HepG2 (cell line): ENCODE measurements at regions not wholly inside any gene's neighbourhood (a gene's known extent, or its start where the extent isn't known, plus 50 kb on each side); places are given as distances from the start of the nearest gene placed in this dataset.

Experiments
- ATAC-seq: fragments of 200-7000 bp; cut with Tn5 transposase; 3 replicates; pipeline ENCODE4 v1.9.1; 2020; ENCODE audit warnings: mild to moderate bottlenecking, moderate library complexity
- BruUV-seq: library from RNA; stranded (reverse); fragments of 400-500 nt; replicated peaks from 2 replicates; lab custom pipeline; 2021; lab: Mats Ljungman, UMichigan
- CTCF ChIA-PET: fragments of 300-600 bp; formaldehyde crosslinking; extraction: SDS; loops from one replicate; lab custom pipeline; 2021; ENCODE audit warnings: low total read pairs, inconsistent platforms, low intra/inter-chr PET ratio; lab: Yijun Ruan, JAX
- POLR2A ChIA-PET: fragments of 350-600 bp; sonication (Branson Sonifier 250); formaldehyde crosslinking; loops from one replicate; lab custom pipeline; 2020; ENCODE audit warnings: antibody characterized with exemption, inconsistent platforms; lab: Yijun Ruan, JAX
- DNase-seq: peaks from one replicate; pipeline ENCODE4 v3.0.0-alpha.2; 2015; ENCODE audit warnings: low spot score
- FAIRE-seq: peaks from 3 replicates; lab custom pipeline; 2011; peaks lifted over from hg19 to GRCh38; lab: Jason Lieb, UNC
- H2AFZ ChIP-seq: one replicate; pipeline ENCODE4 v1.6.1; 2011; ENCODE audit warnings: low read length, inconsistent platforms
- H3K27ac ChIP-seq: fragments of 300-600 bp; 3 replicates; pipeline ENCODE4 v1.8.0; 2011; ENCODE audit warnings: mixed run types, mild to moderate bottlenecking, mixed read lengths, low read length, inconsistent platforms; ENCODE audit not compliant: insufficient read depth; ENCODE audit errors: extremely low read length
- H3K27me3 ChIP-seq, 2 experiments: fragments of 200-600 bp in 1 of 2; 2 replicates in 1 of 2; 3 replicates in 1 of 2; pipeline versions ENCODE4 v1.6.0 to v1.8.0; 2011; ENCODE audit warnings: low read length in 2 of 2, mild to moderate bottlenecking in 2 of 2, moderate library complexity in 2 of 2, inconsistent platforms in 1 of 2; ENCODE audit not compliant: insufficient read depth in 2 of 2, control insufficient read depth in 1 of 2
- H3K36me3 ChIP-seq, 2 experiments: fragments of 200-600 bp in 1 of 2; replicated peaks in 1 of 2; 2 replicates in 1 of 2; 3 replicates in 1 of 2; pipeline versions ENCODE4 v1.5.1 to v1.8.0; 2011; ENCODE audit warnings: low read length in 2 of 2, inconsistent platforms in 1 of 2; ENCODE audit not compliant: insufficient read depth in 2 of 2, control insufficient read depth in 1 of 2
- H3K4me1 ChIP-seq: 2 replicates; pipeline ENCODE4 v1.5.1; 2012; ENCODE audit warnings: low read length, inconsistent platforms; ENCODE audit not compliant: insufficient read depth
- H3K4me2 ChIP-seq: 2 replicates; pipeline ENCODE4 v1.6.0; 2011; ENCODE audit warnings: low read depth, low read length, inconsistent platforms
- H3K4me3 ChIP-seq, 3 experiments: fragments of 200-600 bp in 1 of 3; sonication (generic), shearing (Covaris generic) in 1 of 3; replicated peaks in 1 of 3; 2 replicates each; pipeline ENCODE4 v1.5.1; 2011 to 2016; ENCODE audit warnings: low read length in 3 of 3, inconsistent platforms in 2 of 3, low read depth in 2 of 3, mild to moderate bottlenecking in 2 of 3, control low read depth in 1 of 3, mixed read lengths in 1 of 3; ENCODE audit not compliant: insufficient read depth in 1 of 3
- H3K79me2 ChIP-seq: one replicate; pipeline ENCODE4 v1.6.1; 2011; ENCODE audit warnings: low read length, inconsistent platforms; ENCODE audit not compliant: insufficient read depth
- H3K9ac ChIP-seq: 2 replicates; pipeline ENCODE4 v1.6.0; 2011; ENCODE audit warnings: mild to moderate bottlenecking, low read depth, low read length, inconsistent platforms; ENCODE audit not compliant: insufficient read depth
- H3K9me3 ChIP-seq: 2 replicates; pipeline ENCODE4 v1.5.1; 2012; ENCODE audit warnings: mild to moderate bottlenecking, low read length
- H4K20me1 ChIP-seq: 2 replicates; pipeline ENCODE4 v1.6.0; 2011; ENCODE audit warnings: inconsistent platforms, mild to moderate bottlenecking, low read length, moderate library complexity; ENCODE audit not compliant: insufficient read depth
- CREM ChIP-seq, 2 experiments: sonication (generic) in 1 of 2; formaldehyde crosslinking in 1 of 2; IDR thresholded peaks; 2 replicates each; pipeline versions ENCODE4 v1.4.0 to v1.6.1; 2016 to 2020; ENCODE audit warnings: antibody characterized with exemption in 1 of 2, mild to moderate bottlenecking in 1 of 2, missing genetic modification reagents in 1 of 2
- EHMT2 ChIP-seq: fragments of 200-600 bp; sonication (generic); IDR thresholded peaks from 2 replicates; pipeline ENCODE4 v1.7.0; 2017; ENCODE audit warnings: antibody characterized with exemption, low read depth, low read length, borderline replicate concordance
- NFIC ChIP-seq: IDR thresholded peaks from 2 replicates; pipeline ENCODE4 v1.6.1; 2012; ENCODE audit warnings: mild to moderate bottlenecking, low read length, inconsistent platforms
- NFKB2 ChIP-seq: sonication (generic); formaldehyde crosslinking; IDR thresholded peaks from 2 replicates; pipeline ENCODE4 v1.4.0; 2020; ENCODE audit warnings: missing genetic modification reagents, borderline replicate concordance
- ZNF251 ChIP-seq: sonication (generic); formaldehyde crosslinking; IDR thresholded peaks from 2 replicates; pipeline ENCODE4 v1.9.0; 2021; ENCODE audit warnings: mild to moderate bottlenecking, missing genetic modification reagents
- ZNF589 ChIP-seq: sonication (generic); formaldehyde crosslinking; conservative IDR thresholded peaks from 2 replicates; pipeline ENCODE4 v1.8.0; 2022; ENCODE audit warnings: mild to moderate bottlenecking, moderate library complexity, missing genetic modification reagents
- ZSCAN25 ChIP-seq: sonication (generic); formaldehyde crosslinking; IDR thresholded peaks from 2 replicates; pipeline ENCODE4 v1.8.0; 2022; ENCODE audit warnings: mild to moderate bottlenecking, missing genetic modification reagents
- WGBS: methylation state at CpG from one replicate; pipeline ENCODE4 v1.1.6; 2017; ENCODE audit warnings: low lambda C conversion rate; 5-methylcytosine and 5-hydroxymethylcytosine counted together
- in situ Hi-C: cut with HindIII; loops from 2 replicates; pipeline ENCODE4 v1.10.0; 2017; ENCODE audit warnings: low pct_unique_long_range_greater_than_20kb; ENCODE audit not compliant: extremely low pct_ligation_motif_present
- intact Hi-C: fragments of 100-400 bp; cut with micrococcal nuclease; formaldehyde crosslinking; loops from one replicate; pipeline ENCODE4 v1.10.0; 2022; ENCODE audit not compliant: unreplicated experiment
- TF ChIP-seq, protein P1 (sequence below): sonication (generic); formaldehyde crosslinking; IDR thresholded peaks from 2 replicates; pipeline ENCODE4 v1.8.1; 2022; ENCODE audit warnings: mild to moderate bottlenecking, missing genetic modification reagents

DNA sequence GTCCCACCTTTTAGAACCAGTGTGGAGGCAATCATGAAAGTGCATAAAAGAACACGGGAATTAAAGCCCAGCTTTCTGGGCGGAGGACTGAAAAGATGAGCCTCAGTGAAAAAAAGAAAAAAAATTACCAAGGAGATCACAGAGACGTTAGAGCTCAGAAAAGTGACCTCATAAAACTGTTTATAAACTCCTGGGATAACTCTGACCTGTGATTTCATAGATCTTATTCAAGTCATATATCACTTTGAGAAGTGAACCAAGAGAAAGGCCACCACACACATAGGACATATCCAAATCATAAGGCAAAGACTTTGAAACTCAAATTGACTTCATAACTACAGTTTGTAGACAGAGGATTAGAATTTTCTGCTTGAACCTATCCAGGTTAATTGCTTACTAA lies 90.1 kb downstream of the KCNJ2 start (continued):
- TF ChIP-seq, protein P1, sequence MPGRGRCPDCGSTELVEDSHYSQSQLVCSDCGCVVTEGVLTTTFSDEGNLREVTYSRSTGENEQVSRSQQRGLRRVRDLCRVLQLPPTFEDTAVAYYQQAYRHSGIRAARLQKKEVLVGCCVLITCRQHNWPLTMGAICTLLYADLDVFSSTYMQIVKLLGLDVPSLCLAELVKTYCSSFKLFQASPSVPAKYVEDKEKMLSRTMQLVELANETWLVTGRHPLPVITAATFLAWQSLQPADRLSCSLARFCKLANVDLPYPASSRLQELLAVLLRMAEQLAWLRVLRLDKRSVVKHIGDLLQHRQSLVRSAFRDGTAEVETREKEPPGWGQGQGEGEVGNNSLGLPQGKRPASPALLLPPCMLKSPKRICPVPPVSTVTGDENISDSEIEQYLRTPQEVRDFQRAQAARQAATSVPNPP (CRISPR knock-in tag): no peak
- TF ChIP-seq EHMT2 (no peak), NFIC (no peak)

DNA sequence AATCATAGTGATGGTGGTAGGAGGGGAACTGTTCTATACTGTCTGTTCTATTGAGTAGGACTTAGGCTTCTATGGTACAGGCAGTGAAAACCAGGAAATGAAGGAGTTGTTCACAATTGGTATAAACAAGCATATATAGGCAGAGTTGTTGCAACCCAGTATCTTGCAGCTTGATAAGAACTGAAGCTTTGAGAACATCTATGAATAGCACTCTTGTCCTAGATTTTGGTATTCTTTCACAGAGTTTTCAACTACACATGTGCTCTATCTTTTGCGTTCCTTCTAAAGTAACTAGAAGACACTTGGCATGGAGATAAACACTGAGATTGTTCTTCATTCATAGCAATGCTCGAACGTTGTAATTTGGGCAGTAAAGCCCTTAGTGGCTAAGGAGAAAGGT lies 91.8 kb downstream of the KCNJ2 start:
- no peak overlapping the region for H2AFZ ChIP-seq
- no peak for ATAC-seq
- intact Hi-C loops: no loop called here
- CTCF ChIA-PET: no interaction called here
- TF ChIP-seq NFKB2 (CRISPR knock-in tag): no peak
- TF ChIP-seq ZSCAN25 (CRISPR knock-in tag): no peak
- TF ChIP-seq CREM (IDR thresholded peaks at IDR 0.05): no peak
- TF ChIP-seq CREM (CRISPR knock-in tag; IDR thresholded peaks at IDR 0.05): no peak
- TF ChIP-seq ZNF589 (CRISPR knock-in tag): no peak
- no peak for TF ChIP-seq ZNF251 (CRISPR knock-in tag)
- TF ChIP-seq, all 625 proteins: peak for 0
- Histone ChIP-seq H3K9me3 (peaks cover 91% of the 10 kb centered on the region), H3K36me3 (no peaks in the 10 kb centered on the region), H4K20me1 (no peaks in the 10 kb centered on the region), H3K79me2 (no peaks in the 10 kb centered on the region), H3K9ac (no peak overlapping the region), H3K4me1 (no peaks in the 10 kb centered on the region), H3K4me2 (no peak overlapping the region), H3K27me3 (no peaks in the 10 kb centered on the region), H3K4me3 (no peak overlapping the region), H3K27ac (no peak overlapping the region)
- 4% methylated on average over 3 of the region's 3 CpGs for WGBS
- POLR2A ChIA-PET: no interaction called here
- BruUV-seq: no TSS peak
- no peak for DNase-seq
- in situ Hi-C loops: no loop called here
- FAIRE-seq: no peak
